ENCODE measurements at regions not wholly inside any gene's neighbourhood (a gene's known extent, or its start where the extent isn't known, plus 50 kb on each side); places are given as distances from the start of the nearest gene placed in this dataset.

DNA sequence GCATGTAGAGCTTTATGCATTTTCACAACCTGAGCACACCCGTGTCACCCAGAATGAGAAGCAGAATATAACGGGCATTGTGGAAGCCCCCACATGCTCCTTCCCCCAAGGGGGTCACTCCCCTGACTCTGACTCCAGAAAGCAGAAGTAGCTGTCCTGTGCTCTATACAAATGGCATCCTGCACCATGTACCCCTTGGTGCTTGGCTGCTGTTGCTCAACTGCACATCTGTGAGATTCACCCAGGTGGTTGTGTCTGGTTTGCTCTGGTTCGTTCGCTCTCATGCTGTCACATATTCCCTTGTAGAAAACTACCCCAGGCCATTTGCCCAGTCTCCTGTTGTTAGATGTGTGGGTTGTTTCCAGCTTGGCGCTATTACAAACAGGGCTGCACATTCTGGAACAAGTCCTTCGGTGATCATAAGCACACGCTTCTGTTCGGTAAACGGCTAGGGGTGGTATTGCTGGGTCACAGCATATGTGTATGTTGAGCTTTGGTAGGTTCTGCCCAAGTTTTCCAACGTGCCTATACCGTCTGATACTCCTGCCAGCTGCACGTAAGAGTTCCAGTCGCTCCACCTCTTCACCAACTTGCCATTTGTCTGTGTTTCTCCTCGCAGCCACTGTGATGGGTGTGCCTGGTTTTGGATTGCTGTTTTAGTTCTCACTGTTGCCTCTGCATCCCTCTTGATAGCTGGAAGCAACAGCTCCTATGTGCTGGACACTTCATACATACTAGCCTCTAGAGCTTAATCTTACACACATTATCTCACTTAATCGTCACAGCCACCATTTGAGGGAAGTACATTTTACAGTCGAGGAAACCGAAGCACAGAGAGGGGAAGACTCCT, 65.4 kb upstream of the SLC6A6 start:
- TF ChIP-seq POLR2A (IDR thresholded peaks at IDR 0.05; ENCODE audit: extremely low read depth, insufficient read length) = no peak
- TF ChIP-seq, protein P1, sequence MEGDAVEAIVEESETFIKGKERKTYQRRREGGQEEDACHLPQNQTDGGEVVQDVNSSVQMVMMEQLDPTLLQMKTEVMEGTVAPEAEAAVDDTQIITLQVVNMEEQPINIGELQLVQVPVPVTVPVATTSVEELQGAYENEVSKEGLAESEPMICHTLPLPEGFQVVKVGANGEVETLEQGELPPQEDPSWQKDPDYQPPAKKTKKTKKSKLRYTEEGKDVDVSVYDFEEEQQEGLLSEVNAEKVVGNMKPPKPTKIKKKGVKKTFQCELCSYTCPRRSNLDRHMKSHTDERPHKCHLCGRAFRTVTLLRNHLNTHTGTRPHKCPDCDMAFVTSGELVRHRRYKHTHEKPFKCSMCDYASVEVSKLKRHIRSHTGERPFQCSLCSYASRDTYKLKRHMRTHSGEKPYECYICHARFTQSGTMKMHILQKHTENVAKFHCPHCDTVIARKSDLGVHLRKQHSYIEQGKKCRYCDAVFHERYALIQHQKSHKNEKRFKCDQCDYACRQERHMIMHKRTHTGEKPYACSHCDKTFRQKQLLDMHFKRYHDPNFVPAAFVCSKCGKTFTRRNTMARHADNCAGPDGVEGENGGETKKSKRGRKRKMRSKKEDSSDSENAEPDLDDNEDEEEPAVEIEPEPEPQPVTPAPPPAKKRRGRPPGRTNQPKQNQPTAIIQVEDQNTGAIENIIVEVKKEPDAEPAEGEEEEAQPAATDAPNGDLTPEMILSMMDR (IDR thresholded peaks at IDR 0.05; ENCODE audit: low read depth, low read length) = no peak
- TF ChIP-seq, protein P2, sequence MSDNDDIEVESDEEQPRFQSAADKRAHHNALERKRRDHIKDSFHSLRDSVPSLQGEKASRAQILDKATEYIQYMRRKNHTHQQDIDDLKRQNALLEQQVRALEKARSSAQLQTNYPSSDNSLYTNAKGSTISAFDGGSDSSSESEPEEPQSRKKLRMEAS (IDR thresholded peaks at IDR 0.05; ENCODE audit: low read depth, low read length) = no peak

Data from NB4 (cell line).